GM12875 (cell line): ENCODE measurements at regions not wholly inside any gene's neighbourhood (a gene's known extent, or its start where the extent isn't known, plus 50 kb on each side); places are given as distances from the start of the nearest gene placed in this dataset.

Experiments
- H3K4me3 ChIP-seq: one replicate; pipeline ENCODE4 v1.5.1; 2011; ENCODE audit warnings: low read depth, low read length, control low read depth
- CTCF ChIP-seq: IDR thresholded peaks from 2 replicates; pipeline ENCODE4 v1.5.1; 2011; ENCODE audit warnings: low read depth, mild to moderate bottlenecking, control low read depth, inconsistent platforms, low read length, moderate library complexity, borderline replicate concordance; ENCODE audit not compliant: insufficient read depth

- TF ChIP-seq CTCF: no peak
- no peak overlapping the region for H3K4me3 ChIP-seq
Measured at GRCh38 chr7:113200281-113200680, 81.9 kb upstream of the SMIM30 start.

- H3K4me3 ChIP-seq: no peak overlapping the region
- TF ChIP-seq CTCF: no peak
Measured at GRCh38 chr7:113199841-113200240, 81.5 kb upstream of the SMIM30 start.

- TF ChIP-seq CTCF: no peak
- H3K4me3 ChIP-seq: no peak overlapping the region
Measured at GRCh38 chr7:113199136-113199535, 80.8 kb upstream of the SMIM30 start.

GRCh38 chr7:113198226-113198625 lies 79.9 kb upstream of the SMIM30 start:
- TF ChIP-seq CTCF: no peak
- H3K4me3 ChIP-seq: no peak overlapping the region

- no peak overlapping the region for H3K4me3 ChIP-seq
- no peak for TF ChIP-seq CTCF
Measured at GRCh38 chr7:113197274-113197673, 78.9 kb upstream of the SMIM30 start.

- TF ChIP-seq CTCF: no peak
- H3K4me3 ChIP-seq: no peak overlapping the region
Measured at GRCh38 chr7:113188396-113188795, 70.0 kb upstream of the SMIM30 start.

GRCh38 chr7:113179313-113179712 lies 61.0 kb upstream of the SMIM30 start:
- no peak overlapping the region for H3K4me3 ChIP-seq
- TF ChIP-seq CTCF: no peak
